AG10803 (cell line): ENCODE measurements at regions not wholly inside any gene's neighbourhood (a gene's known extent, or its start where the extent isn't known, plus 50 kb on each side); places are given as distances from the start of the nearest gene placed in this dataset.

Source experiments
- DNase-seq: peaks from one replicate; pipeline ENCODE4 v3.0.0; 2010; ENCODE audit warnings: low read depth
- H3K4me3 ChIP-seq: 2 replicates; pipeline ENCODE4 v1.5.1; 2011; ENCODE audit warnings: mild to moderate bottlenecking, low read length, control low read depth
- CTCF ChIP-seq: conservative IDR thresholded peaks from 2 replicates; pipeline ENCODE4 v1.5.1; 2011; ENCODE audit warnings: mild to moderate bottlenecking, low read length, control low read depth, inconsistent platforms

DNA sequence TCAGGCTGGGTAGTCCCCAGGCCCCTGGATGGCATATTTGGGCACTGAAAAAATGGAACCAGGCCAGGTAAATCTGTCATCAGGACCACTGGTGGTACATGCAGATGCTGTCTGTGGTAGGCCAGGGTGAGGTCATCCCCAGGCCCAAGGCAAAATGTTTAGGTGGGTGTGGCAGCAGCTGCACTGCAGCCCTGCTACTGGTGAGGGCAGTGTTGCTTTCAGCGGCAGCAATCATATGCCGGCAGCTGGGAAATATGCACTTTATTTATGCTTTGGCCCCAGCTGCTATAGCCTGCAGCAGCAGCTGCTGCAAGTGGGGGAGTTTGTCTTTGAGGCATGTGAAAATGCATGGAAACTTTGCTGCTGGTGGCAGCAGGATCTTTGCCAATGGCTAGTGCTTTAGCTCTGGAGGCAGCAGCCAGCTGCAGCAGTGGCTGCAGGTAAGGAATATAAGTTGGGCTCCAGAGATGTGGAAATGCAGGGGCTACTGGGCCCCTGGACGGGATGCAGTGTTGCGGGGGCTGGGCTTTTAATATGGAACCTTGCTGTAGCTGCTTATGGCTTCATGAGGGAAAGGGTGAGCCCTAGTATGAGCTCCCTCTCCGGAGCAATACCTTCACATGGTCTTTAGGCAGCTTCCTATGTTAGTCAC is 365.7 kb upstream of the CADM1 start:
- DNase-seq: no peak
- no peak overlapping the region for H3K4me3 ChIP-seq
- TF ChIP-seq CTCF: no peak

DNA sequence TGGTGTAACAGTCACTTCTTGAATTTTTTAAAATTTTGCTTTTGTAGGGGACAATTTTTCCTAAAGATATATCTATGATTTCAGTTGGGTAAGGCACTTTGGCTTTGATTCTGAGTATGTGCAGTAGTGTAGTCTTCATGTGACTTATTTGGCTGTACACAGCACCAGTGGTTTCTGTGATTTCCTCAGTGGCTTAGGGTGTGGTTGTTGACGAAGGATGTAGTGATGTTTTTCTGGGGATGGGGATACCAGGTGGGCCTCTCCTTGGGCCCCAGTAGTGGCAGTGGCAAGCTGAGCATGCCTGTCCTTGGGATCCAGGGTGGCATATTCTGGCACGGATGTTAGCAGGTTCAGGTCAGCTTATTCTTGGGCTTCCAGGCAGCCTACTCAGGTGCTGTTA is 364.9 kb upstream of the CADM1 start:
- no peak for TF ChIP-seq CTCF
- no peak overlapping the region for H3K4me3 ChIP-seq
- no peak for DNase-seq

DNA sequence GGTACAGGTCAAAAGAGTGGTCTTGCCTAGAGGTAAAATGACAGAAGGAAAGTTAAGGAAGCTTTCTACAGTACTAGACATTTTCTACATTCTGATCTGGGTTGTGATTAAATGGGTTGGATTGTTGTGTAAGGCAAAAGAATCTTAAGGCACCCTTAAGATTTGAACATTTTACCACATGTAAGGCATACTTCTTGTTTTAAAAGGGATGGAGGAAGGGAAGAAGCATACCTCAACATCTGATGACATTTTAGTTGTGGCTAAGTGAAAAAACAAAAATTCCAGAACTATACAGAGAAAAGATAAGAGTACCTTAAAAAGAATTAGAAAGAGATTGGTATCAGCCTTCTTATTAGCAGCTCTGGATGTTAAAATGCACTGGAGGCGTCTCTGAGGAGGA is 356.0 kb upstream of the CADM1 start:
- TF ChIP-seq CTCF: no peak
- no peak for DNase-seq
- no peak overlapping the region for H3K4me3 ChIP-seq

DNA sequence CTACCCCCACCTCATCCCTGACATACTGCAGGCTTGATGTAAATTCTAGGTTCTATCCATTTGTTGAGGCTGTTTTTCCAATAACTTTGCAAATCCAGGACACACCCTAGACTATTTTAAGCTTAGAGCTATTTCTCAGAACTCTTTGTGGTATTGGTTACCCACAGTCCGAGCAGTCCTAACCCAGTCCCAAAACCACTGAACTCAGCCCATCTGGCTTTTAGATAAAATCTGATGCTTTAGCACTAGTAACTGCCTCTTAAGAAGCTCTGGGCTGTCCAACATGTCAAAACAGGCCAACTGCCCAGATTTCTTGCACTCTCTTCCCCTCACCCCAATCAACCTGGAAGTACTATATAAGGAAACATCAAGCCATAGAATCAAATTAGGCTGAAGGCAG is 344.4 kb upstream of the CADM1 start:
- no peak for DNase-seq
- H3K4me3 ChIP-seq: no peak overlapping the region
- TF ChIP-seq CTCF: no peak

DNA sequence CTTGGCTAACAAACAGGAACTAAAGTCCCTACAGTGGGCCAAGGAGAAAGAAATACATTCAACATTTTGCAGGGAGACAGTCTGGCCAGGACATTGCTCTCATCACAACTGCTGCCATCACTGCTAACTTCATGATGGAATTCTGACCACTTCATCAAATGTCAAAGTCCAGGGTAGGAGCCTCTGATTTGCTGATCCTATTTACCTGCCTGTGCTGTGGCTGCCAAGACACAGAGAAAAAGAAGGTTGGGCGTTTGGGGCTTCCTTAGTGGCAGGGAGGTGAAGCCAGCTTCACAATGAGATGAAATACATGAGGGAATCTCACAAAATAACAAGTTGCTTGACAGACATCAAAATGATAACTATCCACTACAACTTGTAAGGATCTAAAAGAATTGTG is 343.9 kb upstream of the CADM1 start:
- no peak for TF ChIP-seq CTCF
- no peak overlapping the region for H3K4me3 ChIP-seq
- DNase-seq: no peak

- no peak for DNase-seq
- TF ChIP-seq CTCF: no peak
- no peak overlapping the region for H3K4me3 ChIP-seq
Observed at GRCh38 chr11:115845872-115846271, 341.7 kb upstream of the CADM1 start.

- no peak overlapping the region for H3K4me3 ChIP-seq
- no peak for DNase-seq
- TF ChIP-seq CTCF: no peak
Observed at GRCh38 chr11:115843685-115844084, 339.5 kb upstream of the CADM1 start.
